HCT116 (cell line): ENCODE measurements at regions not wholly inside any gene's neighbourhood (a gene's known extent, or its start where the extent isn't known, plus 50 kb on each side); places are given as distances from the start of the nearest gene placed in this dataset.

ENCODE experiments used
- ATAC-seq: fragments of 200-7000 bp; cut with Tn5 transposase; 2 replicates; pipeline ENCODE4 v1.9.1; 2020; ENCODE audit warnings: mild to moderate bottlenecking, moderate library complexity
- BruUV-seq: library from RNA; stranded (reverse); fragments of 400-500 nt; replicated peaks from 2 replicates; lab custom pipeline; 2021; lab: Mats Ljungman, UMichigan
- CTCF ChIA-PET: fragments of 300-600 bp; sonication (Branson Sonifier 250); formaldehyde crosslinking; loops from one replicate; lab custom pipeline; 2021; ENCODE audit warnings: antibody characterized with exemption; lab: Charles Lee
- POLR2A ChIA-PET: fragments of 300-600, 350-600 bp; sonication (Branson Sonifier 250); formaldehyde crosslinking; loops from one replicate; lab custom pipeline; 2021; ENCODE audit warnings: antibody characterized with exemption; lab: Charles Lee
- RAD21 ChIA-PET, 2 experiments: fragments of 300-600 bp; sonication (Branson Sonifier 250); formaldehyde crosslinking; loops; one replicate each; lab custom pipeline; 2023; ENCODE audit warnings: low total read pairs in 2 of 2; ENCODE audit not compliant: uncharacterized antibody in 2 of 2, unreplicated experiment in 2 of 2, low non-redundant PET in 1 of 2; lab: Charles Lee
- DNase-seq: peaks from one replicate; pipeline ENCODE4 v3.0.0-alpha.2; 2010; ENCODE audit warnings: low read depth, low spot score
- H2AFZ ChIP-seq: fragments of 200-600 bp; shearing (Covaris generic), sonication (generic); 2 replicates; pipeline ENCODE4 v1.6.1; 2017; ENCODE audit warnings: low read depth, mixed run types, mixed read lengths, antibody characterized with exemption, low read length; ENCODE audit not compliant: poor library complexity, severe bottlenecking
- H3K27ac ChIP-seq: 2 replicates; pipeline ENCODE4 v1.5.1; 2012; ENCODE audit warnings: low read depth, low read length
- H3K27me3 ChIP-seq: fragments of 200-600 bp; sonication (generic); 2 replicates; pipeline ENCODE4 v1.6.1; 2016; ENCODE audit warnings: mixed run types, low read length, mixed read lengths; ENCODE audit not compliant: insufficient read depth
- H3K36me3 ChIP-seq, 2 experiments: fragments of 200-500 bp in 1 of 2; fragments of 200-600 bp in 1 of 2; sonication (Bioruptor generic) in 1 of 2; sonication (generic) in 1 of 2; 2 replicates each; pipeline versions ENCODE4 v1.5.1 to v1.6.1; 2014 to 2016; ENCODE audit warnings: low read length in 2 of 2, inconsistent platforms in 1 of 2, mixed read lengths in 1 of 2, mixed run types in 1 of 2; ENCODE audit not compliant: insufficient read depth in 2 of 2, control insufficient read depth in 1 of 2
- H3K4me1 ChIP-seq, 2 experiments: fragments of 200-600 bp in 1 of 2; sonication (generic) in 1 of 2; 2 replicates each; pipeline versions ENCODE4 v1.5.1 to v1.6.1; 2012 to 2017; ENCODE audit warnings: low read length in 2 of 2, inconsistent platforms in 1 of 2, mild to moderate bottlenecking in 1 of 2, mixed read lengths in 1 of 2, mixed run types in 1 of 2, moderate library complexity in 1 of 2; ENCODE audit not compliant: insufficient read depth in 2 of 2, control insufficient read depth in 1 of 2
- H3K4me2 ChIP-seq: fragments of 200-600 bp; sonication (generic); 2 replicates; pipeline ENCODE4 v1.6.1; 2017; ENCODE audit warnings: mixed run types, low read length, mixed read lengths
- H3K4me3 ChIP-seq, 2 experiments: fragments of 200-600 bp in 1 of 2; sonication (generic) in 1 of 2; replicated peaks in 1 of 2; 2 replicates each; pipeline ENCODE4 v1.5.1; 2011 to 2016; ENCODE audit warnings: low read length in 2 of 2, control low read depth in 1 of 2, low read depth in 1 of 2, mild to moderate bottlenecking in 1 of 2, mixed read lengths in 1 of 2, mixed run types in 1 of 2
- H3K79me2 ChIP-seq: fragments of 200-600 bp; sonication (generic); 2 replicates; pipeline ENCODE4 v1.6.1; 2017; ENCODE audit warnings: mild to moderate bottlenecking, mixed run types, low read length, moderate library complexity, mixed read lengths; ENCODE audit not compliant: insufficient read depth
- H3K9ac ChIP-seq: fragments of 200-600 bp; sonication (generic); 2 replicates; pipeline ENCODE4 v1.6.1; 2016; ENCODE audit warnings: low read length, mixed read lengths
- H3K9me2 ChIP-seq: fragments of 200-600 bp; sonication (generic), shearing (Covaris generic); 2 replicates; pipeline ENCODE4 v1.6.1; 2017; ENCODE audit warnings: mixed run types, mild to moderate bottlenecking, moderate library complexity; ENCODE audit not compliant: insufficient read depth
- H3K9me3 ChIP-seq, 2 experiments: fragments of 200-500 bp in 1 of 2; fragments of 200-600 bp in 1 of 2; sonication (Bioruptor generic) in 1 of 2; sonication (generic) in 1 of 2; 2 replicates each; pipeline ENCODE4 v1.6.1; 2014 to 2017; ENCODE audit warnings: low read length in 2 of 2, mixed read lengths in 2 of 2, inconsistent platforms in 1 of 2, low read depth in 1 of 2, mild to moderate bottlenecking in 1 of 2, mixed run types in 1 of 2, moderate library complexity in 1 of 2; ENCODE audit not compliant: control insufficient read depth in 1 of 2, insufficient read depth in 1 of 2
- H4K20me1 ChIP-seq: fragments of 200-600 bp; sonication (generic), shearing (Covaris generic); 2 replicates; pipeline ENCODE4 v1.6.1; 2017; ENCODE audit warnings: mixed run types, mild to moderate bottlenecking, moderate library complexity; ENCODE audit not compliant: insufficient read depth
- ATF3 ChIP-seq: IDR thresholded peaks from 2 replicates; pipeline ENCODE4 v1.6.1; 2012
- CBX3 ChIP-seq: IDR thresholded peaks from 2 replicates; pipeline ENCODE4 v1.6.1; 2012; ENCODE audit warnings: low read depth
- CEBPB ChIP-seq: IDR thresholded peaks from 2 replicates; pipeline ENCODE4 v1.6.1; 2012; ENCODE audit warnings: low read depth
- CTCF ChIP-seq, 3 experiments: fragments of 200-600 bp in 1 of 3; sonication (generic) in 1 of 3; IDR thresholded peaks in 2 of 3; conservative IDR thresholded peaks in 1 of 3; 2 replicates each; pipeline ENCODE4 v1.5.1; 2012 to 2017; ENCODE audit warnings: low read depth in 2 of 3, low read length in 2 of 3, antibody characterized with exemption in 1 of 3, borderline replicate concordance in 1 of 3, control low read depth in 1 of 3, mild to moderate bottlenecking in 1 of 3, mixed read lengths in 1 of 3, mixed run types in 1 of 3, moderate library complexity in 1 of 3; ENCODE audit not compliant: insufficient read depth in 1 of 3
- EGR1 ChIP-seq: IDR thresholded peaks from 2 replicates; pipeline ENCODE4 v1.6.1; 2012; ENCODE audit warnings: low read depth
- EZH2 ChIP-seq: fragments of 200-600 bp; sonication (generic); IDR thresholded peaks from 2 replicates; pipeline ENCODE4 v1.6.1; 2017; ENCODE audit warnings: antibody characterized with exemption, mixed run types
- EZH2phosphoT487 ChIP-seq: fragments of 200-600 bp; IDR thresholded peaks from 2 replicates; pipeline ENCODE4 v1.6.1; 2018; ENCODE audit warnings: antibody characterized with exemption, borderline replicate concordance
- JUND ChIP-seq: IDR thresholded peaks from 2 replicates; pipeline ENCODE4 v1.6.1; 2012
- MAX ChIP-seq: IDR thresholded peaks from 2 replicates; pipeline ENCODE4 v1.6.1; 2012
- POLR2A ChIP-seq: IDR thresholded peaks from 2 replicates; pipeline ENCODE4 v1.7.0; 2011; ENCODE audit warnings: borderline replicate concordance; ENCODE audit not compliant: insufficient read depth, insufficient read length; ENCODE audit errors: extremely low read depth
- POLR2AphosphoS5 ChIP-seq: IDR thresholded peaks from 2 replicates; pipeline ENCODE4 v1.6.1; 2011; ENCODE audit warnings: mild to moderate bottlenecking, low read depth, low read length, moderate library complexity
- RAD21 ChIP-seq: IDR thresholded peaks from 2 replicates; pipeline ENCODE4 v1.6.1; 2012; ENCODE audit warnings: low read depth, mild to moderate bottlenecking
- REST ChIP-seq: IDR thresholded peaks from 2 replicates; pipeline ENCODE4 v1.6.1; 2012; ENCODE audit warnings: low read depth
- SIN3A ChIP-seq: IDR thresholded peaks from 2 replicates; pipeline ENCODE4 v1.6.1; 2012; ENCODE audit warnings: low read depth
- SRF ChIP-seq: IDR thresholded peaks from 2 replicates; pipeline ENCODE4 v1.6.1; 2012; ENCODE audit warnings: low read depth
- TCF7L2 ChIP-seq: IDR thresholded peaks from 2 replicates; pipeline ENCODE4 v1.7.0; 2011; ENCODE audit warnings: borderline replicate concordance, inconsistent platforms; ENCODE audit not compliant: insufficient read depth, insufficient read length; ENCODE audit errors: extremely low read depth
- YY1 ChIP-seq: IDR thresholded peaks from 2 replicates; pipeline ENCODE4 v1.6.1; 2011; ENCODE audit warnings: low read length, low read depth, moderate library complexity, mild to moderate bottlenecking; ENCODE audit not compliant: insufficient replicate concordance; ENCODE audit errors: extremely low read depth
- ZBTB33 ChIP-seq: IDR thresholded peaks from 2 replicates; pipeline ENCODE4 v1.6.1; 2011; ENCODE audit warnings: mild to moderate bottlenecking, low read length, moderate library complexity; ENCODE audit not compliant: insufficient replicate concordance; ENCODE audit errors: extremely low read depth
- ZFX ChIP-seq: fragments of 450-650 bp; IDR thresholded peaks from 2 replicates; pipeline ENCODE4 v1.6.1; 2017
- ZNF274 ChIP-seq: fragments of 200-500 bp; sonication (Bioruptor generic); IDR thresholded peaks from 2 replicates; pipeline ENCODE4 v1.6.1; 2014; ENCODE audit warnings: mild to moderate bottlenecking, low read depth, low read length, inconsistent platforms
- intact Hi-C: fragments of 100-400 bp; cut with micrococcal nuclease; formaldehyde crosslinking; loops from 2 replicates; pipeline ENCODE4 v1.10.0; 2022

- no peak for TF ChIP-seq CTCF (IDR thresholded peaks at IDR 0.05 in 2 of 3, conservative IDR thresholded peaks at IDR 0.05 in 1 of 3; ENCODE audit: borderline replicate concordance in 1 of 3, insufficient read depth in 1 of 3, low read depth in 2 of 3, low read length in 2 of 3)
- no peak for TF ChIP-seq CEBPB
- no peak for TF ChIP-seq ZFX
- no peak for TF ChIP-seq ATF3
- TF ChIP-seq ZBTB33, result no peak
- TF ChIP-seq EGR1, result no peak
- TF ChIP-seq TCF7L2, result no peak
- TF ChIP-seq SIN3A, result no peak
- no peak for TF ChIP-seq REST
- TF ChIP-seq ZNF274, result no peak
- no peak for TF ChIP-seq EZH2phosphoT487
- TF ChIP-seq RAD21, result no peak
- TF ChIP-seq MAX, result no peak
- TF ChIP-seq POLR2A, result no peak
- no peak for TF ChIP-seq CBX3
- TF ChIP-seq EZH2, result no peak
- no peak for TF ChIP-seq POLR2AphosphoS5
- TF ChIP-seq YY1, result no peak
- no peak for TF ChIP-seq JUND
- no peak for TF ChIP-seq SRF
- ATAC-seq, result no peak
- POLR2A ChIA-PET, result no interaction called here
- DNase-seq, result no peak
- CTCF ChIA-PET, result no interaction called here
- Histone ChIP-seq H3K4me2 (no peak overlapping the region), H3K4me1 (no peaks in the 10 kb centered on the region), H4K20me1 (no peaks in the 10 kb centered on the region), H3K9me3 (peaks cover 14 to 23% of the 10 kb centered on the region in 2 experiments; a peak in 2 of 4 replicates), H3K27ac (no peak overlapping the region), H3K36me3 (no peaks in the 10 kb centered on the region), H3K27me3 (no peaks in the 10 kb centered on the region), H3K9me2 (no peaks in the 10 kb centered on the region), H3K9ac (no peak overlapping the region), H2AFZ (no peak overlapping the region), H3K4me3 (no peak overlapping the region), H3K79me2 (no peaks in the 10 kb centered on the region)
- BruUV-seq, result no TSS peak
- intact Hi-C loops, result no loop called here
- RAD21 ChIA-PET, result interaction anchor here in 1 of 2 experiments (0.6 kb wide), 1 partner anchor 60 kb away, joined by 3 read pairs; no protein-coding TSS in a partner anchor
Measured at GRCh38 chr16:64870859-64871258, 251.0 kb downstream of the CDH11 start.
